K562 (cell line): ENCODE measurements at regions not wholly inside any gene's neighbourhood (a gene's known extent, or its start where the extent isn't known, plus 50 kb on each side); places are given as distances from the start of the nearest gene placed in this dataset.

Experiments used
- ATAC-seq: fragments of 200-7000 bp; cut with Tn5 transposase; 3 replicates; pipeline ENCODE4 v1.9.1; 2020; ENCODE audit warnings: moderate library complexity
- BruUV-seq: library from RNA; stranded (reverse); fragments of 400-500 nt; replicated peaks from 2 replicates; lab custom pipeline; 2021; lab: Mats Ljungman, UMichigan
- CTCF ChIA-PET: fragments of 300-600 bp; formaldehyde crosslinking; extraction: SDS; loops from one replicate; lab custom pipeline; 2021; ENCODE audit warnings: low intra/inter-chr PET ratio; lab: Yijun Ruan, JAX
- POLR2A ChIA-PET: fragments of 300-600, 350-650 bp; sonication (Branson Sonifier 250); formaldehyde crosslinking; extraction: SDS; loops from one replicate; lab custom pipeline; 2021; ENCODE audit warnings: antibody characterized with exemption, inconsistent platforms; lab: Yijun Ruan, JAX
- DNase-seq, 4 experiments: peaks; one replicate each; pipeline versions ENCODE4 v3.0.0 to v3.0.0-alpha.2; 2011 to 2018; ENCODE audit warnings: low spot score in 3 of 4, mixed read lengths in 3 of 4; ENCODE audit errors: extremely low read depth in 1 of 4
- FAIRE-seq: peaks from 2 replicates; lab custom pipeline; 2011; peaks lifted over from hg19 to GRCh38; lab: Jason Lieb, UNC
- H2AFZ ChIP-seq: 2 replicates; pipeline ENCODE4 v1.6.0; 2011; ENCODE audit warnings: low read depth, low read length, control low read depth, inconsistent platforms
- H3K27ac ChIP-seq: fragments of 200-600 bp; 3 replicates; pipeline ENCODE4 v1.8.0; 2011; ENCODE audit warnings: low read depth, mild to moderate bottlenecking, control low read depth, inconsistent platforms, low read length, moderate library complexity, mixed read lengths; ENCODE audit errors: extremely low read depth
- H3K27me3 ChIP-seq, 2 experiments: fragments of 300-600 bp in 1 of 2; 2 replicates in 1 of 2; 3 replicates in 1 of 2; pipeline versions ENCODE4 v1.6.0 to v1.8.0; 2011; ENCODE audit warnings: inconsistent platforms in 2 of 2, low read length in 2 of 2, mild to moderate bottlenecking in 1 of 2, mixed read lengths in 1 of 2, moderate library complexity in 1 of 2; ENCODE audit not compliant: control insufficient read depth in 2 of 2, insufficient read depth in 2 of 2
- H3K36me3 ChIP-seq: fragments of 300-600 bp; 3 replicates; pipeline ENCODE4 v1.8.0; 2011; ENCODE audit warnings: mild to moderate bottlenecking, low read length, inconsistent platforms; ENCODE audit not compliant: control insufficient read depth, insufficient read depth
- H3K4me1 ChIP-seq, 2 experiments: fragments of 200-600 bp in 1 of 2; replicated peaks in 1 of 2; 2 replicates in 1 of 2; 3 replicates in 1 of 2; pipeline versions ENCODE4 v1.5.1 to v1.8.0; 2011; ENCODE audit warnings: inconsistent platforms in 2 of 2, low read length in 2 of 2, mild to moderate bottlenecking in 1 of 2, mixed read lengths in 1 of 2, moderate library complexity in 1 of 2; ENCODE audit not compliant: control insufficient read depth in 2 of 2, insufficient read depth in 2 of 2
- H3K4me2 ChIP-seq: 2 replicates; pipeline ENCODE4 v1.6.1; 2011; ENCODE audit warnings: low read length, control low read depth, inconsistent platforms, mixed read lengths; ENCODE audit not compliant: insufficient read depth
- H3K4me3 ChIP-seq: fragments of 200-600 bp; sonication (generic), shearing (Covaris generic); 2 replicates; pipeline ENCODE4 v1.5.1; 2016; ENCODE audit warnings: control low read depth, inconsistent platforms
- H3K79me2 ChIP-seq: fragments of 200-600 bp; 3 replicates; pipeline ENCODE4 v1.8.0; 2011; ENCODE audit warnings: low read length, inconsistent platforms; ENCODE audit not compliant: control insufficient read depth, insufficient read depth
- H3K9ac ChIP-seq, 2 experiments: 2 replicates each; pipeline versions ENCODE4 v1.6.0 to v1.6.1; 2011; ENCODE audit warnings: low read depth in 2 of 2, low read length in 2 of 2, control low read depth in 1 of 2, inconsistent platforms in 1 of 2, mild to moderate bottlenecking in 1 of 2, mixed read lengths in 1 of 2; ENCODE audit not compliant: insufficient read depth in 1 of 2
- H3K9me1 ChIP-seq: one replicate; pipeline ENCODE4 v1.6.0; 2011; ENCODE audit warnings: inconsistent platforms, mild to moderate bottlenecking, low read length, moderate library complexity; ENCODE audit not compliant: control insufficient read depth, insufficient read depth
- H3K9me3 ChIP-seq: replicated peaks from 2 replicates; pipeline ENCODE4 v1.5.1; 2011; ENCODE audit warnings: low read depth, low read length, inconsistent platforms; ENCODE audit not compliant: control insufficient read depth, insufficient read depth
- H4K20me1 ChIP-seq: replicated peaks from 2 replicates; pipeline ENCODE4 v1.6.1; 2011; ENCODE audit warnings: low read length, inconsistent platforms, mixed read lengths; ENCODE audit not compliant: control insufficient read depth, insufficient read depth
- ELF4 ChIP-seq: fragments of 450-650 bp; formaldehyde crosslinking; IDR thresholded peaks from 2 replicates; pipeline ENCODE4 v1.4.0; 2022; ENCODE audit warnings: missing genetic modification characterization
- NRF1 ChIP-seq, 2 experiments: fragments of 450-650 bp; IDR thresholded peaks in 1 of 2; conservative IDR thresholded peaks in 1 of 2; 2 replicates each; pipeline ENCODE4 v1.6.1; 2014; ENCODE audit warnings: mild to moderate bottlenecking in 2 of 2
- RBM22 ChIP-seq: fragments of 200-400 bp; formaldehyde crosslinking; IDR thresholded peaks from 2 replicates; pipeline ENCODE4 v1.6.1; 2018; ENCODE audit warnings: low read length, low read depth; ENCODE audit not compliant: poor library complexity, severe bottlenecking
- RFX5 ChIP-seq: IDR thresholded peaks from 2 replicates; pipeline ENCODE4 v1.6.1; 2011; ENCODE audit warnings: low read depth, mild to moderate bottlenecking, improper control_type of control experiment, low read length
- ZFP1 ChIP-seq: fragments of 450-650 bp; formaldehyde crosslinking; IDR thresholded peaks from 2 replicates; pipeline ENCODE4 v1.4.0; 2020; ENCODE audit warnings: mild to moderate bottlenecking, mixed read lengths
- ZNF146 ChIP-seq: IDR thresholded peaks from one replicate; pipeline ENCODE4 v1.6.1; 2018; ENCODE audit warnings: missing compliant biosample characterization; ENCODE audit not compliant: unreplicated experiment
- WGBS: fragments of 100-300 bp; shearing (Covaris generic); methylation state at CpG from one replicate; pipeline ENCODE4 v1.1.6; 2016; ENCODE audit warnings: low coverage, mixed read lengths; ENCODE audit not compliant: insufficient coverage; ENCODE audit errors: missing lambda C conversion rate; 5-methylcytosine and 5-hydroxymethylcytosine counted together
- in situ Hi-C: fragments of 300-500 bp; cut with MboI; formaldehyde crosslinking; loops from 4 replicates; pipeline ENCODE4 v1.15.0; 2018; ENCODE audit warnings: inconsistent platforms, mixed read lengths
- intact Hi-C: fragments of 100-400 bp; cut with micrococcal nuclease; formaldehyde crosslinking; loops from 2 replicates; pipeline ENCODE4 v1.14.2; 2022
- TF ChIP-seq, protein P1 (sequence below), 3 experiments: fragments of 200-800 bp in 1 of 3; fragments of 250-450 bp in 1 of 3; fragments of 450-650 bp in 1 of 3; sonication (Bioruptor Pico) in 1 of 3; sonication (Bioruptor generic) in 1 of 3; formaldehyde crosslinking in 1 of 3; IDR thresholded peaks; 2 replicates each; pipeline versions ENCODE4 v1.6.1 to v1.8.0; 2016 to 2022; ENCODE audit warnings: mild to moderate bottlenecking in 2 of 3, missing genetic modification characterization in 2 of 3, missing compliant biosample characterization in 1 of 3, moderate library complexity in 1 of 3
- TF ChIP-seq, protein P2 (sequence below): fragments of 450-650 bp; formaldehyde crosslinking; IDR thresholded peaks from 2 replicates; pipeline ENCODE4 v1.4.0; 2022; ENCODE audit warnings: missing genetic modification characterization
- TF ChIP-seq, protein P3 (sequence below): sonication (generic); formaldehyde crosslinking; IDR thresholded peaks from 2 replicates; pipeline ENCODE4 v1.8.0; 2022; ENCODE audit warnings: mild to moderate bottlenecking, low read depth, missing genetic modification reagents
- TF ChIP-seq, protein P4 (sequence below): fragments of 450-650 bp; IDR thresholded peaks from 2 replicates; pipeline ENCODE4 v1.6.1; 2017; ENCODE audit warnings: antibody characterized with exemption, mild to moderate bottlenecking

DNA sequence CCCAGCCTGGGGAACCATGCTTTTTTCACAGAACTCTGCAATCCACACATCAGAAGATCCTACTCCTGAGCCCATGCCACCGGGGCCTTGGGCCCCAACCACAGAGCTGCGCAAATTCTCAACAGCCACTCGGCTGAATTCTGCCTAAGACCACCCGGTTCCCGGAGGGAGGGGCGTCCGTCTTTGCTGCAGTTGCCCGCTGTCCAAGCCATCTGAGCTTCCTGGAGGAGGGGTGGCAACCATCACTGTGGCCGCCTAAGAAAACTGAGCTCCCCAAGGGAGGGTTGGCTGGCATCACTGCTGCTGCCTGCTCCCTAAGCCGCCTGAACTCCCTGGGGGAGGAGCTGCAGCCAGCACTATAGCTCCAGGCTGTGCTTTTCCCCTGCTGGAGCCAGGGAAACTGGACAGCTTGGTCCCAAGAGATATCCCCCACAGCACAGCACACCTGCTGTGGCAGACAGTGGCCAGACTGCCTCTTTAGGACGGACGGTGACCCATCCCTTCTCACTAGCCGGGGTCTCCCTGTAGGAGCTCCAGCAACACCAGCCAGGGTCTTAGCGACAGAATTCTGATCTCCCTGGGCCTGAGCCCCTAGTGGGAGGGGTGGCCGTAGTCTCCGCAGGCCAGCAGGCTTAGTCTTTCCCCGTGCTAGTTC lies 1411.6 kb upstream of the CDH2 start:
- TF ChIP-seq, protein P1, sequence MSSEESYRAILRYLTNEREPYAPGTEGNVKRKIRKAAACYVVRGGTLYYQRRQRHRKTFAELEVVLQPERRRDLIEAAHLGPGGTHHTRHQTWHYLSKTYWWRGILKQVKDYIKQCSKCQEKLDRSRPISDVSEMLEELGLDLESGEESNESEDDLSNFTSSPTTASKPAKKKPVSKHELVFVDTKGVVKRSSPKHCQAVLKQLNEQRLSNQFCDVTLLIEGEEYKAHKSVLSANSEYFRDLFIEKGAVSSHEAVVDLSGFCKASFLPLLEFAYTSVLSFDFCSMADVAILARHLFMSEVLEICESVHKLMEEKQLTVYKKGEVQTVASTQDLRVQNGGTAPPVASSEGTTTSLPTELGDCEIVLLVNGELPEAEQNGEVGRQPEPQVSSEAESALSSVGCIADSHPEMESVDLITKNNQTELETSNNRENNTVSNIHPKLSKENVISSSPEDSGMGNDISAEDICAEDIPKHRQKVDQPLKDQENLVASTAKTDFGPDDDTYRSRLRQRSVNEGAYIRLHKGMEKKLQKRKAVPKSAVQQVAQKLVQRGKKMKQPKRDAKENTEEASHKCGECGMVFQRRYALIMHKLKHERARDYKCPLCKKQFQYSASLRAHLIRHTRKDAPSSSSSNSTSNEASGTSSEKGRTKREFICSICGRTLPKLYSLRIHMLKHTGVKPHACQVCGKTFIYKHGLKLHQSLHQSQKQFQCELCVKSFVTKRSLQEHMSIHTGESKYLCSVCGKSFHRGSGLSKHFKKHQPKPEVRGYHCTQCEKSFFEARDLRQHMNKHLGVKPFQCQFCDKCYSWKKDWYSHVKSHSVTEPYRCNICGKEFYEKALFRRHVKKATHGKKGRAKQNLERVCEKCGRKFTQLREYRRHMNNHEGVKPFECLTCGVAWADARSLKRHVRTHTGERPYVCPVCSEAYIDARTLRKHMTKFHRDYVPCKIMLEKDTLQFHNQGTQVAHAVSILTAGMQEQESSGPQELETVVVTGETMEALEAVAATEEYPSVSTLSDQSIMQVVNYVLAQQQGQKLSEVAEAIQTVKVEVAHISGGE (CRISPR knock-in tag; IDR thresholded peaks at IDR 0.05): no peak
- TF ChIP-seq, protein P2, sequence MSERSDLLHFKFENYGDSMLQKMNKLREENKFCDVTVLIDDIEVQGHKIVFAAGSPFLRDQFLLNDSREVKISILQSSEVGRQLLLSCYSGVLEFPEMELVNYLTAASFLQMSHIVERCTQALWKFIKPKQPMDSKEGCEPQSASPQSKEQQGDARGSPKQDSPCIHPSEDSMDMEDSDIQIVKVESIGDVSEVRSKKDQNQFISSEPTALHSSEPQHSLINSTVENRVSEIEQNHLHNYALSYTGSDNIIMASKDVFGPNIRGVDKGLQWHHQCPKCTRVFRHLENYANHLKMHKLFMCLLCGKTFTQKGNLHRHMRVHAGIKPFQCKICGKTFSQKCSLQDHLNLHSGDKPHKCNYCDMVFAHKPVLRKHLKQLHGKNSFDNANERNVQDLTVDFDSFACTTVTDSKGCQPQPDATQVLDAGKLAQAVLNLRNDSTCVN (CRISPR knock-in tag): no peak
- no peak for TF ChIP-seq ELF4 (CRISPR knock-in tag)
- TF ChIP-seq, protein P3, sequence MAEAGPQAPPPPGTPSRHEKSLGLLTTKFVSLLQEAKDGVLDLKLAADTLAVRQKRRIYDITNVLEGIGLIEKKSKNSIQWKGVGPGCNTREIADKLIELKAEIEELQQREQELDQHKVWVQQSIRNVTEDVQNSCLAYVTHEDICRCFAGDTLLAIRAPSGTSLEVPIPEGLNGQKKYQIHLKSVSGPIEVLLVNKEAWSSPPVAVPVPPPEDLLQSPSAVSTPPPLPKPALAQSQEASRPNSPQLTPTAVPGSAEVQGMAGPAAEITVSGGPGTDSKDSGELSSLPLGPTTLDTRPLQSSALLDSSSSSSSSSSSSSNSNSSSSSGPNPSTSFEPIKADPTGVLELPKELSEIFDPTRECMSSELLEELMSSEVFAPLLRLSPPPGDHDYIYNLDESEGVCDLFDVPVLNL (CRISPR knock-in tag): no peak
- TF ChIP-seq ZNF146: no peak
- TF ChIP-seq, protein P4, sequence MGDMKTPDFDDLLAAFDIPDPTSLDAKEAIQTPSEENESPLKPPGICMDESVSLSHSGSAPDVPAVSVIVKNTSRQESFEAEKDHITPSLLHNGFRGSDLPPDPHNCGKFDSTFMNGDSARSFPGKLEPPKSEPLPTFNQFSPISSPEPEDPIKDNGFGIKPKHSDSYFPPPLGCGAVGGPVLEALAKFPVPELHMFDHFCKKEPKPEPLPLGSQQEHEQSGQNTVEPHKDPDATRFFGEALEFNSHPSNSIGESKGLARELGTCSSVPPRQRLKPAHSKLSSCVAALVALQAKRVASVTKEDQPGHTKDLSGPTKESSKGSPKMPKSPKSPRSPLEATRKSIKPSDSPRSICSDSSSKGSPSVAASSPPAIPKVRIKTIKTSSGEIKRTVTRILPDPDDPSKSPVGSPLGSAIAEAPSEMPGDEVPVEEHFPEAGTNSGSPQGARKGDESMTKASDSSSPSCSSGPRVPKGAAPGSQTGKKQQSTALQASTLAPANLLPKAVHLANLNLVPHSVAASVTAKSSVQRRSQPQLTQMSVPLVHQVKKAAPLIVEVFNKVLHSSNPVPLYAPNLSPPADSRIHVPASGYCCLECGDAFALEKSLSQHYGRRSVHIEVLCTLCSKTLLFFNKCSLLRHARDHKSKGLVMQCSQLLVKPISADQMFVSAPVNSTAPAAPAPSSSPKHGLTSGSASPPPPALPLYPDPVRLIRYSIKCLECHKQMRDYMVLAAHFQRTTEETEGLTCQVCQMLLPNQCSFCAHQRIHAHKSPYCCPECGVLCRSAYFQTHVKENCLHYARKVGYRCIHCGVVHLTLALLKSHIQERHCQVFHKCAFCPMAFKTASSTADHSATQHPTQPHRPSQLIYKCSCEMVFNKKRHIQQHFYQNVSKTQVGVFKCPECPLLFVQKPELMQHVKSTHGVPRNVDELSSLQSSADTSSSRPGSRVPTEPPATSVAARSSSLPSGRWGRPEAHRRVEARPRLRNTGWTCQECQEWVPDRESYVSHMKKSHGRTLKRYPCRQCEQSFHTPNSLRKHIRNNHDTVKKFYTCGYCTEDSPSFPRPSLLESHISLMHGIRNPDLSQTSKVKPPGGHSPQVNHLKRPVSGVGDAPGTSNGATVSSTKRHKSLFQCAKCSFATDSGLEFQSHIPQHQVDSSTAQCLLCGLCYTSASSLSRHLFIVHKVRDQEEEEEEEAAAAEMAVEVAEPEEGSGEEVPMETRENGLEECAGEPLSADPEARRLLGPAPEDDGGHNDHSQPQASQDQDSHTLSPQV: no peak
- TF ChIP-seq NRF1 (conservative IDR thresholded peaks at IDR 0.05 in 1 of 2, IDR thresholded peaks at IDR 0.05 in 1 of 2): no peak
- no peak for TF ChIP-seq RFX5
- no peak for TF ChIP-seq ZFP1
- no peak for TF ChIP-seq RBM22
- no peak overlapping the region for H3K4me2 ChIP-seq
- FAIRE-seq (no peak), ATAC-seq (no peak), DNase-seq (no peak)
- H3K9me3 ChIP-seq: no peaks in the 10 kb centered on the region
- no peaks in the 10 kb centered on the region for H3K27me3 ChIP-seq
- H2AFZ ChIP-seq: no peak overlapping the region
- ChIA-PET CTCF (no interaction called here), POLR2A (interaction anchor here (0.5 kb wide), 1 partner anchor 912 kb away, joined by 3 read pairs; no protein-coding TSS in a partner anchor)
- no peaks in the 10 kb centered on the region for H3K79me2 ChIP-seq
- in situ Hi-C loops: no loop called here
- no TSS peak for BruUV-seq
- no peak overlapping the region for H3K4me3 ChIP-seq
- no peaks in the 10 kb centered on the region for H4K20me1 ChIP-seq
- intact Hi-C loops: no loop called here
- no peak overlapping the region for H3K9ac ChIP-seq
- H3K27ac ChIP-seq: no peak overlapping the region
- no peaks in the 10 kb centered on the region for H3K36me3 ChIP-seq
- under 1% methylated on average over 15 of the region's 17 CpGs for WGBS
- no peaks in the 10 kb centered on the region for H3K9me1 ChIP-seq
- H3K4me1 ChIP-seq: no peaks in the 10 kb centered on the region
